HG03159 (cell line): ENCODE measurements at regions not wholly inside any gene's neighbourhood (a gene's known extent, or its start where the extent isn't known, plus 50 kb on each side); places are given as distances from the start of the nearest gene placed in this dataset.

ENCODE experiments used
- ATAC-seq: cut with Tn5 transposase; IDR thresholded peaks from one replicate; pipeline ENCODE4 v1.9.1; 2021; ENCODE audit warnings: mild to moderate bottlenecking, moderate library complexity; ENCODE audit not compliant: unreplicated experiment

DNA sequence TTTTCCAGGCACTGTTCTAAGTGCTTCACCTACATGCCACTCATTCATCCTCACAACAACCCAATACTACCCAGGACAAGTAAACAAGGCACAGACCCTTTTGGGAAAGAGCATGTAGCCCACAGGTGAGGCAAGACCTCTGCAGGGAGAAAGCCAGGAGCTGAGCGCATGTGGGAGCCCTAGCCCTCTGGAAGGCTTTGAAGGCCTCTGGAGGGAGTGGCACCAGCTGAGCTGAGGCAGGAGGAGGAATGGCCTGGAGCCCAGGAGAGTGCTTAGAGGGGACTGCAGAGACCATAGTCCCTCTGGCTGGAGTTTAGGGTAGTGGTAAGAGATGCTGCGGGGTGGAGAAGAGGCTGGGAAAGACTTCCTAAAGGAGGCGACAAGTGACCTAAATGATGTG, 516.5 kb downstream of the FUT8 start:
- no peak for ATAC-seq

- no peak for ATAC-seq
Measured at GRCh38 chr14:65933400-65934069, 521.0 kb downstream of the FUT8 start.

DNA sequence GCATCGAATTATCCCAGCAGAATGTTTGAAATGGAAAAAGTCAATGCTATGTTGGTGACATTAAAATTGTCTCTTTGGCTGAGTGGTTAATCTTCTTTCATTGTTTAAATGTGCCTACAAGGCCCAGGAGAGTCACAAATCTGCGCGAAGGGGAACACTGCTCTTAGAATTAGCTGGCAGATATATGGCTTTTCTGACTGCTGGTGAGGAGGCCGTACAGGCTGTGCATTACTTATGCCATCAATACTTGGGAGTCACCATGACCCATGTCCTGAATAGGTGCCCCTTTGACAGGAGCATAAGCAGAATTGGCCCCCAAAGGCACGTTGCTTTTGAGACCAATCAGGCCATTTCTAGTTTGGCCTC, 521.5 kb downstream of the FUT8 start:
- ATAC-seq, result no peak

DNA sequence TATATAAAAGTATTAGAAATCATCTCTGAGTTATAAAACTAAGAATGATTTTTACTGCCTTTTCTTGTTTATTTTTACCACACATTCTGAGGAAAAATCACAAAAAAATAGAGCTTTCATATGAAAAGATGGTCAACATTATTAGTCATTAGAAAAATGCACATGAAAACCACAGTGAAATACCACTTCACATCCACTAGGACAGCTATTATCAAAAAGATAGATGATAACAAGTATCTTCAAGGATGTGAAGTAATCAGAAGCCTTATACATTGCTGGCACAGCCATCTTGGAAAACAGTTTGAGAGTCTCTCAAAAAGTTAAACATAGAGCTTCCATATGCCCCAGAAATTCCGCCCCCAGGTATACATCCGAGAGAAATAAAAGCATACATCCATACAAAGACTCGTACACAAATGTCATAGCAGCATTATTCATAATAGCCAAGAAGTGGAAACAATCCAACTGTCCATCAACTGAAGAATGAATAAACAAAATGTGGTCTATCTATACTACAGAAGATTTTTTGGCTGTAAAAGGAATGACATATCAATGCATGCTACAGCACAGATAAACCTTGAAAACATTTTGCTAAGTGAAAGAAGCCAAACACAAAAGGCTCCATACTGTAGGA, 523.9 kb downstream of the FUT8 start:
- no peak for ATAC-seq

GRCh38 chr14:65937079-65937959, 524.8 kb downstream of the FUT8 start:
- no peak for ATAC-seq

DNA sequence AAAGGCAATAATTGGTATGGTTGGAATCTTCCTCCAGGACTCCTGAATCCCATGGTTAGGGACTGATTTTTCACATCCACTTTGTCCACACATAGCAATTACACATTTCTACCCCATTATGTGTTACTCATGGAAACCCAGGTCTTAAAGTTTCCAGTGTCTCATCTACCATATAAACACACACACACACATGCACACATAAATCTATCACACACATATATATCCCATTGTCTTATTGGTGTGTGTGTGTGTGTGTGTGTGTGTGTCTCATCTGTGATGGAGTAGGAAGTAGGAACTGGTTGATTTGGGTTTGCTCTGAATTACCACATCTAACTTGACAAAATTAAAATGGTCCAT, 525.4 kb downstream of the FUT8 start:
- no peak for ATAC-seq

GRCh38 chr14:65938738-65939137, 526.2 kb downstream of the FUT8 start:
- no peak for ATAC-seq

DNA sequence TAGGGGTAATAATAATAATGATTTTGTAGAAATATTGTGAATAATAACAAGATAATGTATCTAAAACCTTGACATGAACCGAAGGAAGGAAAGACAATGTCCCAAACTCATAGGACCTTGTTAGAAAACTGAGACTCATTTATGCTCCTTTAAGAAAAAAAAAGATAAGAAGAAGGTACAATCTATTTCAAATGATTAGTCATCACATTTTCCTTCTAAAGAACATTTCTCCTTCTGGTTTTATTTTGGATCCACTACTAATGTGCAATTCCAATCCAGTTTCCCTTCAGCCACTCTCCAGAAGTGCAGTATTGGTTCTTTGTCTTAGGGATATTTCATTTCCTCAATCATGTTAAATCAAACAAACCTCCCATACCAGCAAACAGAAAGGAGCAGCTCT, 526.7 kb downstream of the FUT8 start:
- ATAC-seq, result no peak

GRCh38 chr14:65940056-65940735, 527.7 kb downstream of the FUT8 start:
- ATAC-seq, result no peak

DNA sequence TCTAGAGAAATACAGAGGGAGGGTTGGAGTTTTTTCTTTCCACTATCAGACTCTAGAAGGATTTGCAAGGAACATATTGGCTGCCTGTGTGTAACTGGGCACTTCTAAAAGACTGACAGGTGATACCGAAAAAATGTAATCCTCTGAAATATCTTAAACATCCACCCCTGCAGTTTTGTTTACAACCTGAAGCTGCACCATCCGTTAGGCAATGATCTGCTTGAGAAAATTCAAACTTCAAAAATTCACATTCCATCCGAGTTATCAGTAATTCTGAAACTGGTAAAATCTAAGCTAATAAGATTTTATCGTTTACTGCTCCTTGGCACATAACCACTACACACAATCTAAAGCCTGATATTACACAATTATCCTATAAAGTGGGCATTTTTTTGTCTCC, 528.6 kb downstream of the FUT8 start:
- ATAC-seq, result no peak

DNA sequence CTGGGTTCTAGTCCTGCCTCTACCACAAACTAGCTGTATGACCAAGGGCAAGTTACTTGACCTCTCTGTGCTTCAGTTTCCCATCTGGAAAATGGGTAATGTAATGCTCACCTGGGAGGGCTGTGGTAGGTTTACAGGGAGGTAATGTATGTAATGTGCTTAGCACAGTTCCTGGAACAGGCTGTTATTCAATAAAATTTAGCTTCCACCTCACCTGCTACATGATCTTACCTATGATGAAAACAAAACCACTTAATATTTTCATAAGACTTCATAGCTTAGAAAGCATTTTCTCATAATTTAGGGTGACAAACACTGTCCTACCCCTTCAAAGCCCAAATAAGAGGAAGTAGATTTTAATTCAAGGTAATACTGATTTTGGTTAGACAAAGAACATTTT, 530.6 kb downstream of the FUT8 start:
- ATAC-seq, result no peak

DNA sequence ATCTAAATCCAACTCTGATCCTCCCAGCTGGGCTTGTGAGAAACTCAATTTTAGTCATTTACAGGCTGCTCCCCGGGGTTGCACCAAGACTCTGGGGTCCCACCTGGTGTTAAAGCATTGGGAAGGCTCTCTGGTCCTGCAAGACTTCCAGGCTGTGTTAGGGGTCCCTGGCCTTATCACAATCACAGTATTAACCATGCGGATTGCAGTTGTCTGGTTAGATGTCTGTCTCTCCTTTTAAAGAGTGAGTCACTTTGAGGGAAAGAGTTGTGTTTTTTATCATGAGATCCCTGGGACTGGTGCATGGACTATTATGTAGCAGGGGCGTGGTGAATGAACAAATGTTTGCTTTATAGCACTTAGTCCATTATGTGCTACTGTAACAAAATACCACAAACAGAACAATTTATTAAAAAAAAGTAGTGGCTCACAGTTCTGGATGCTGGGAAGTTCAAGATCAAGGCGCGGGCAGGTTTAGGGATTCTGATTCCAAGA, 531.4 kb downstream of the FUT8 start:
- no peak for ATAC-seq

DNA sequence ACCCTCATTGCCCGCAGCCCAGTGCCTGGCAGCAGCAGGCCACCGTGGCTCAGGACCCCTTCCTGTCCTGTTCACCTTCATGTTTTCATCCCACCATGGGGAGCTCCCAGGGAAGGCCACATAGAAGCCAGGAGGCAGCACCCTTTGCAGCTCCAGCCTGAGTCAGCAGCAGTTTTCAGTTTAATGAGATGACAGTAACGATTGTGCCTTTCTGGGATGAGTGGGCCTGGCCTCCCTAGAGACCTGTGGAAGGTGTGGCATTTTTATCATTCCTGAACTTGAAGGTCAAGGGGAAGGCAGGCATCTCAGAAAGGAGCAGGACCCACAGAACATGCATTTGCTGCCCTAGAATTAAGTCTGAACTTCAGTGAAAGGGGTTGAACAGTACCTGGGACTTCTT, 532.8 kb downstream of the FUT8 start:
- no peak for ATAC-seq

- ATAC-seq, result no peak
Measured at GRCh38 chr14:65946494-65946893, 534.0 kb downstream of the FUT8 start.

- ATAC-seq, result no peak
Measured at GRCh38 chr14:65948302-65948701, 535.8 kb downstream of the FUT8 start.

DNA sequence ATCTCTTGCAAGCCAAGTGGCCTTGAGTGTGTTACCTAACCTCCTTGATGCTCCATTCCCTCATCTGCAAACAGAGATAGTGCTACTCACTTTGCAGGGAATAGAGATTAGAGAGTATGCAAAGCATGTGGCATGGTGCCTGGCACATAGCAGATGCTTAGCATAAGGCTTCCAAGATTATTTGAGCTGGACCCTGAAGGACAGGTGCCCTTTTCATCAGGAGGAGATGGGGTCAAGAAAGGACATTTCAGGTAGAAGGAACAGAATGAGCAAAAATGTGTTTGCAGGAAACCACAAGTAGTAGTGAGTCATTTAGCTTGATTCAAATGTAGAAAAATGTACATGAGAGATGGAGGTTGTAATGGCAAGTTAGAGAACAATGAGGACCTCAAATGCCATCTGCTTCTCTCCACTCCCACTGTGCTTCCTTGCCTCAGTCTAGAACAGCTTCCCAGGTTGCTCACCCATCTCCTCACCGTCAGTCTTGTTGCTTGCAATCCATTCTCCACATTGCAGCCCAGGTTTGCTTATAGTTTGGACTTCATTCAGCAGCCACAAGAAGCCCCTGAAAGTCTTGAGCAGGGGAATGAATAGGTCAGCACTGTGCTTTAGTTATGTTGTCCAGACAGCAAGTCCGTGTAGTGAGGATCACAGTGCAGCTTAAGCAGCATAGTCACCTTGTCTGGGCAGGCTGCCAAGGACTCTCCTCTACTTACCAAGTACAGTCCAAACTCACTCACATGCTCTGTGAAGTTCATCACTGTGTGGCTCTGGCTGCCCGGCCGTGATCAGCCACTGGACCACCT, 536.3 kb upstream of the CCDC196 start:
- ATAC-seq, result peak; percentile 53

- no peak for ATAC-seq
Measured at GRCh38 chr14:65954942-65955341, 531.2 kb upstream of the CCDC196 start.

- ATAC-seq, result no peak
Measured at GRCh38 chr14:65957631-65958205, 528.5 kb upstream of the CCDC196 start.

DNA sequence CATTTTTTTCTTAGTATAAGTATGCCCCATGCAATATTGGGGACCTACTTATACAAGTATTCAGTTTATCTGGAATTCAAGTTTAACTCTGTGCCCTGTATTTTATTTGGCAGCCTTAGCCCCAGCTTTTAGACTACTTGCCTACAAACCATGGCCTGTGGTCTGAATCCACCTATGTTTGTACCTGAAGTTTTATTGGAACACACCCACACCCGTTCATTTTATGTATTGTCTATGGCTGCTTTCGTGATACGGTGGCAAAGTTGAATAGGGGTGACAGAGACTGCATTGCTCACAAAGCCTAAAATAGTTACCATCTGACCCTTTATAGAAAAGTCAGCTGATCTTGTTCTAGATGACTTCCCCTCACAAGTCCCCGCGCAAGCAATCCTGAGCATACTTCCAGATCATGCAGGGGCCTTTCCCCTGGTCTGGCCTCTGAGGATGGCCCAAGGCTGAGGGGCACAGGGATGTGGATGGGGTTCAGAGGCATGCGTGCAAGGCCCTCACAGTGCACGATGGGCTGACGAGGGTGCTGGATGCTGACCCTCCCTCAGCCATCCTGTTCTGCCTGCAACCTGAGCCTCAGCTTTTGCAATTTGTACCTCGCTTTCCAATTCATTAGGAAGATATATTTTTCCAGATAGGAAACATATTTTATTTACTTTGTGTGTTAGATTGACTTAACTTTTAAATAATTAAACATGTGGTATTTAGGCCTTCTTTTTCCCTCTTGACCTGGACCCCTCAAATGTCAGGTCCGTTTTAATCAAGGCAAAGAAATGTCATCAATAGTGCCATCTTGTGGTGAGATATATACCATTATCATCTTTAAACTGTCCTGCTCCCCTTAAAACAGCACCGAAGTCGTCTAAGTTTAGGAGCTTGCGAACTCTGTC, 527.3 kb upstream of the CCDC196 start:
- ATAC-seq, result peak; percentile 56
